Stimulated activated memory B cell treated with anti-CD40 and anti-IgM and Interleukin-4, amounts not matched to agents 10 μg/mL and 1 μg/mL and 100 μg/mL, for 72 hours (primary cell): ENCODE measurements at regions not wholly inside any gene's neighbourhood (a gene's known extent, or its start where the extent isn't known, plus 50 kb on each side); places are given as distances from the start of the nearest gene placed in this dataset.

Experiments
- ATAC-seq: fragments of 150-1000 bp; cut with Tn5 transposase; 2 replicates; pipeline ENCODE4 v1.10.0; 2021
- H3K27ac Mint-ChIP-seq: one replicate; pipeline ENCODE4 v1.8.0; 2022; ENCODE audit warnings: mild to moderate bottlenecking, mixed read lengths
- H3K27me3 Mint-ChIP-seq: one replicate; pipeline ENCODE4 v1.8.0; 2022; ENCODE audit warnings: mixed read lengths
- H3K36me3 Mint-ChIP-seq: one replicate; pipeline ENCODE4 v1.8.0; 2022; ENCODE audit warnings: mixed read lengths
- H3K4me1 Mint-ChIP-seq: one replicate; pipeline ENCODE4 v1.8.0; 2022; ENCODE audit warnings: mixed read lengths
- H3K4me3 Mint-ChIP-seq: one replicate; pipeline ENCODE4 v1.8.0; 2022; ENCODE audit warnings: mild to moderate bottlenecking, moderate library complexity, mixed read lengths
- H3K9me3 Mint-ChIP-seq: one replicate; pipeline ENCODE4 v1.8.0; 2022; ENCODE audit warnings: mixed read lengths

- Mint-ChIP-seq H3K27ac (no peak overlapping the region), H3K4me1 (no peaks in the 10 kb centered on the region), H3K4me3 (no peak overlapping the region), H3K9me3 (peaks cover 4% of the 10 kb centered on the region), H3K27me3 (no peaks in the 10 kb centered on the region), H3K36me3 (no peaks in the 10 kb centered on the region)
- ATAC-seq = no peak
Measured at GRCh38 chr2:123692121-123692520, 333.0 kb upstream of the CNTNAP5 start.

DNA sequence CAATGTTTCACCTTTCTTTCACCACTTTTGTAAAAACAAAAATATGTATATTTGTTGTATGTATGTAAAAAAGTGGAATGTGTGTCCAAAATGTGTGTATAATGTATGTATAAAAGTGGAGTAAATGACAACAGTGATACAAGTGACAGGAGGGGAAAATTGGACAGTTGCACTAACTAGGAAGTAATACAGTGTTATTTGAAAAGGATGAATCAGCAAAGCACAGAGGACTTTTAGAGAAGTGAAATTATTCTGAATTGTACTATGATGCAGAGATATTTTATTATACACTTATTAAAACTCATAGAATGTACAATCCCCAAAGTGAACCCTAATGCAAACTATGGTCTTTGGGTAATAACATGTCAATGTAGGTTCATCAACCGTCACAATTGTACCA lies 331.3 kb upstream of the CNTNAP5 start:
- Mint-ChIP-seq H3K4me1 (no peaks in the 10 kb centered on the region), H3K4me3 (no peak overlapping the region), H3K27me3 (no peaks in the 10 kb centered on the region), H3K27ac (no peak overlapping the region), H3K36me3 (no peaks in the 10 kb centered on the region), H3K9me3 (peaks cover 4% of the 10 kb centered on the region)
- ATAC-seq = no peak

DNA sequence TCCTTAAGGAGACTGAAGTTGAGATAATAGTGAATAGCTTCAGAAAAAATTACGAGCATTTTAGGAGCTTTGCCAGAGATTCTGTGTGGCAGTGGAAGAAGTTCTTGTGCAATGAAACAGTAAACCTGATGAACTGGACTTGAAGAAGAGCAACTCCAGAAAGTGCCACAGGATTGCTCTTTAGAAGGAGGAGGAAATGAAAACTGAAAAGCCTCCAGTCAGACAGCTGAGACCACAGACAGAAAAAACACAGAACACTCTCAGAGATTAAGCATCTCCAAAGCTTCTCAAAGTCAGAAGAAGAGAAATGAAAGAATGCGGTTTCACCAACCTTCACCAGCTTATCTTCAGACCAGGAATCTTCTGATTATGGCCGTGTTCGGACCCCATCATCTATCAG lies 329.7 kb upstream of the CNTNAP5 start:
- no peak overlapping the region for H3K4me3 Mint-ChIP-seq
- peaks cover 4% of the 10 kb centered on the region for H3K9me3 Mint-ChIP-seq
- no peak overlapping the region for H3K27ac Mint-ChIP-seq
- H3K27me3 Mint-ChIP-seq = no peaks in the 10 kb centered on the region
- no peak for ATAC-seq
- H3K4me1 Mint-ChIP-seq = no peaks in the 10 kb centered on the region
- no peaks in the 10 kb centered on the region for H3K36me3 Mint-ChIP-seq

DNA sequence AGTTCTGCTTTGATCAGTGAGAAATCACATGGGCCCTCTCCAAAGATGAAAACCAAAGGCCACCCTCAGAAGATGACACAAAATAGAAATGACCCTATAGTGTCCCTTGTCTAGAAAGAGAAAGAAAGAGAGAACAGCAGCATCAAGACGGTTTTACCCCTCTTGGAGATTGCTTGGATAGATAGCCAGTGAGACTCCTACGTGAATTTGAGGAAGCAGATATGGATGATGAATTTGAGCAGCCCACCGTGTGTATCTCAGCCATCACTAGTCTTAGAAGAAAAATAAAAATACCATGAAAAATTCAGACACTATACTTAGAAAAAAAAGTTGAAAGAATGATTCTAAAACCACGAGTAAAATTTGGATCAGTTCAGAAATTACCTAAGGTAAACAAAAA lies 329.1 kb upstream of the CNTNAP5 start:
- H3K27me3 Mint-ChIP-seq = no peaks in the 10 kb centered on the region
- no peak overlapping the region for H3K27ac Mint-ChIP-seq
- no peaks in the 10 kb centered on the region for H3K36me3 Mint-ChIP-seq
- H3K9me3 Mint-ChIP-seq = peaks cover 4% of the 10 kb centered on the region
- no peak overlapping the region for H3K4me3 Mint-ChIP-seq
- H3K4me1 Mint-ChIP-seq = no peaks in the 10 kb centered on the region
- no peak for ATAC-seq

- no peaks in the 10 kb centered on the region for H3K27me3 Mint-ChIP-seq
- H3K4me3 Mint-ChIP-seq = no peak overlapping the region
- H3K9me3 Mint-ChIP-seq = peaks cover 4% of the 10 kb centered on the region
- no peak overlapping the region for H3K27ac Mint-ChIP-seq
- ATAC-seq = no peak
- H3K36me3 Mint-ChIP-seq = no peaks in the 10 kb centered on the region
- no peaks in the 10 kb centered on the region for H3K4me1 Mint-ChIP-seq
Measured at GRCh38 chr2:123696799-123697410, 328.2 kb upstream of the CNTNAP5 start.

DNA sequence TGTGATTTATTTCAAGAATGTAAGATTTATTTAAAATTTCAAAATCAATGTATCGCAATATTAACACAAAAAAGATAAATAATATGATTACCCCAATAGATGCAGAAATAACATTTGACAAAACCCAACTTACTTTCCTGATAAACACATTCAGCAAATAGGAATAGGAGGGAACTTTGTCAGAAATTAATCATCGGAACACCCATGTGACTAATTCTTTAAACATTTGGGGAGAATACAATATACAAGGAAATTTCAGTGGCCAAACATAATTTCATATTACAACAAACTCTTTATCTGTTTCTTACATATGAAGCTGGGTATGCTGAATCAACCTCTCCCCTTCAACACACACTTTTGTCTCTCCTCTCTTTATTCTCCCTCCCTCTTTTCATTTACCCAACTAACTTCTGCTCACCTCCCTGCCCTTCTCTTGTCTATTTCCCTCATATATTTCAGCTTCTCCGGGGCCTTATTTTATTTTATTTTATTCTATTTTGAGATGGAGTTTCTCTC lies 309.6 kb upstream of the CNTNAP5 start:
- H3K27me3 Mint-ChIP-seq = no peaks in the 10 kb centered on the region
- H3K27ac Mint-ChIP-seq = no peak overlapping the region
- H3K36me3 Mint-ChIP-seq = no peaks in the 10 kb centered on the region
- H3K9me3 Mint-ChIP-seq = peaks cover 6% of the 10 kb centered on the region
- no peak for ATAC-seq
- H3K4me3 Mint-ChIP-seq = no peak overlapping the region
- H3K4me1 Mint-ChIP-seq = no peaks in the 10 kb centered on the region

DNA sequence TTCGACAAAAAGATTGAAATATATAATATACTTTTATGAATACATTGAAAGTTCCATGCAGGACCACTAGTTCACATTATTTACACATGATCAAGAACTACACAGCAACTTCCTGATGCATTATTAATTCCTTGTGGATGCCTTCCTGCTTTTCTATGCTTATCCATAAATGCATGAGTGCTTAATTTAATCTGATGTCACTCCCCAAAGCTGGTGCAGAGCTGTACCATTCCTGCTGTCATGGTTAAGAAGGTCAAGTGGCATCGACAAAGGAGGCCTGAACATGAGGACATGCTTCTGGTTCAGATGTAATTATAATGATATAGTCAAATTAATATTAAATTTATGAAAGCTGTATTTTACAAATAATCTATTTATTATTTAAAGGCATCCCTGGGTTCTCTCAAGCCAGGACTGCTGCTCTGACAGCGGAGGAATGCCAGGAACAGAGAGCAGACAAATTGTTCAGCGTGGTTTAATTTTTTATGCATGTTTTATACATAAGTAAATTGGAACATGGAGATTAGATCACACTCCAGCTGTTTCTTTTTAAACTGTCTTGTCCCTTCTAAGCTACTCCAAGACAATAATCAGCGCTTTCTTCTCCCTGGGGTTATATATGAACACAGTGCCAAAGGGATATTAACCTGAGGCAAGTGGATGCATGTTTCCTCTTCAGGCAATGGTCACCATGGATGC lies 307.3 kb upstream of the CNTNAP5 start:
- Mint-ChIP-seq H3K4me1 (no peaks in the 10 kb centered on the region), H3K4me3 (no peak overlapping the region), H3K27ac (no peak overlapping the region), H3K9me3 (peaks cover 6% of the 10 kb centered on the region), H3K27me3 (no peaks in the 10 kb centered on the region), H3K36me3 (no peaks in the 10 kb centered on the region)
- ATAC-seq = no peak

DNA sequence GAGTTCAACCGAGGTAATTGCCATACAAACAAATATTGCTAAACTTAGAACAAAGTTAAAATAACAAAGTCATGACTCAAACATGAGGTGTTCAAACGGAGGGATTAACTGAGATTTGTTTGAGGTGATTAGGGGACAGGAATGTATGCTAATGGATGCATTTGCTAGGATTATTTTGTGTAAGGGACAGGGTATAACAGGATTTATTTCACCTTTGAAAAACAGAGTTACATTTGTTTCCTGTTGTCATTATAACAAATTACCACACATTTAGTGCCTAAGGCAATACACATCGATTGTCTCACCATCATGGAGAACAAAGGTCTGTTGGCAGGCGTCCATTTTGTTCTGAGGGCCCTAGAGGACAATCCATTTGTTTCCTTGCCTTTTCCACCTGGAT lies 304.3 kb upstream of the CNTNAP5 start:
- no peaks in the 10 kb centered on the region for H3K27me3 Mint-ChIP-seq
- H3K9me3 Mint-ChIP-seq = peaks cover 4% of the 10 kb centered on the region
- no peaks in the 10 kb centered on the region for H3K36me3 Mint-ChIP-seq
- no peak overlapping the region for H3K4me3 Mint-ChIP-seq
- no peak overlapping the region for H3K27ac Mint-ChIP-seq
- H3K4me1 Mint-ChIP-seq = no peaks in the 10 kb centered on the region
- no peak for ATAC-seq

DNA sequence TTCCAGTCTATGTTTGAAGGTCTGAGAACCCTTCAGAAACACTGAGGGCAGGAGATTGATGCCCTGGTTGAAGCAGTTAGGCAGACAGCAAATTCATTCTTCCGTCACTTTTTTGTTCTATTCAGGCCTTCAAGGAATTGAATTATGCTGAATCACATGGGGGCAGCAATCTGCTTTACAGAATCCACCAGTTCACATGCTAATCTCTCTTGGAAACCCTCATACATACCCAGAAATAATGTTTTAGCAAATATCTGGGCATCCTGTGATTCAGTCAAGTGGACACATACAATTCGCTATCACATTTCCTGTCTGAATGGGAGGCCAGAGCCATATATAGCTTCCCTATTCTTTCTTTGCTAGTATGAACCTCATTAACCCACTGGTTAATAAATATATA lies 301.4 kb upstream of the CNTNAP5 start:
- no peak overlapping the region for H3K27ac Mint-ChIP-seq
- H3K27me3 Mint-ChIP-seq = no peaks in the 10 kb centered on the region
- no peaks in the 10 kb centered on the region for H3K36me3 Mint-ChIP-seq
- H3K4me3 Mint-ChIP-seq = no peak overlapping the region
- H3K9me3 Mint-ChIP-seq = no peaks in the 10 kb centered on the region
- no peaks in the 10 kb centered on the region for H3K4me1 Mint-ChIP-seq
- no peak for ATAC-seq

DNA sequence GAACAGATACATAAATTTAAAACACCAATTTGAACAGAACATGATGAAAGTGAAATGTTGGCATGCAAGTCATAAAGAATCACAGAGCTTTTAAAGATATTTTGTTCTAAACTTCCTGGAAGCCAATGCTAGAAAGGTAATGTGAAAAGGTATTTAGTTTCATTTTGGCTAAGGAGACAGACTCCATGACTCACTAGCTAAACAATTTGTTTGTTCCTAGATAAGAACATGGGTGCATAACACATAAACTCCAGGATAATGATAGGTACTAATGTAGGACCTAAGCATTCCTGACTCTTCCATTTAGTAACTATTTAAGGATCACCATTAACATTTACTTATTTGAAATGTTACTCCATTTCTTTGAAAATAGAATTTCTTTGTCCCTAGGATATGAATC lies 292.5 kb upstream of the CNTNAP5 start:
- H3K27me3 Mint-ChIP-seq = no peaks in the 10 kb centered on the region
- no peak for ATAC-seq
- no peaks in the 10 kb centered on the region for H3K36me3 Mint-ChIP-seq
- H3K27ac Mint-ChIP-seq = no peak overlapping the region
- H3K9me3 Mint-ChIP-seq = peaks cover 2% of the 10 kb centered on the region
- no peak overlapping the region for H3K4me3 Mint-ChIP-seq
- no peaks in the 10 kb centered on the region for H3K4me1 Mint-ChIP-seq

GRCh38 chr2:123737371-123737770 lies 287.7 kb upstream of the CNTNAP5 start:
- Mint-ChIP-seq H3K4me3 (no peak overlapping the region), H3K4me1 (no peaks in the 10 kb centered on the region), H3K27ac (no peak overlapping the region), H3K27me3 (no peaks in the 10 kb centered on the region), H3K36me3 (no peaks in the 10 kb centered on the region), H3K9me3 (peaks cover 5% of the 10 kb centered on the region)
- ATAC-seq = no peak

DNA sequence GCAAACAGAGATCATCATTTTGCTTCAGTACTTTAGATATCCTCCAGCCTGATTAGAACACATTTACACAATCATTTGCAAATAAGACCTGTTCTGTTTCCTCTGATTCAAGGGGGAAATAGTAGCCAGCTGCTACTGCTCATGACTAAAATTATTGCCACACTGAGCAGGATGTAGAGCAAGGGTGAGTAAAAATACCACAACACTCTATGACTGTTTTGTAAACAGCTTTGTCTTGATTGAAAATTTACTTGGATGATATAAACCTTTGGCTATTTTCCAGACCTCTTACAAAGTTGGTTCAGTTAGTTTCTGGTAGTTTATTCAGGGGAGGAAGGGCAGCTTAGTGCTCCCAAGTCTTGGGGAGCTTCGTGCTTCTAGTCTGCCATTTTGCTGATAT lies 286.4 kb upstream of the CNTNAP5 start:
- Mint-ChIP-seq H3K27me3 (no peaks in the 10 kb centered on the region), H3K9me3 (peaks cover 5% of the 10 kb centered on the region), H3K36me3 (no peaks in the 10 kb centered on the region), H3K4me3 (no peak overlapping the region), H3K4me1 (no peaks in the 10 kb centered on the region), H3K27ac (no peak overlapping the region)
- ATAC-seq = no peak

- Mint-ChIP-seq H3K36me3 (no peaks in the 10 kb centered on the region), H3K27me3 (no peaks in the 10 kb centered on the region)
Measured at GRCh38 chr2:123746006-123746405, 279.1 kb upstream of the CNTNAP5 start.

DNA sequence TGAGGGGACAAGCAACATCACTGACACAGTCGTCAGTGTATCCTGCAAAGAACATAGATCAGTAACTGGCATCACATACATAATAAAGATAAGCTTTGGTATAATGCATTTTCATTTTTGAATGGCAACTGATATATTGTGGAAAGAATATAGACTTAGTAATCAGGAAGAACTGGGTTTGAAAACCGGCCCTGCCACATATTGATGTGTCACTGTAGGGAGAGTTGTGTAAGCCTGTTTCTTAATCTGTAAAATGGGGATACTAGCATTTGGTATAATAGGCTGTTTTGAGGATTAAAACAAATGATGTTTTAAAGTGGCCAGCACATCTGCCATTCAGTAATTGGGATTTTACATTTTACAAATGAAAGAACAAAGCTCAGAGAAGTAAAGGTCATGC lies 277.8 kb upstream of the CNTNAP5 start:
- Mint-ChIP-seq H3K4me3 (no peak overlapping the region), H3K9me3 (peaks cover 7% of the 10 kb centered on the region), H3K4me1 (no peaks in the 10 kb centered on the region), H3K27ac (no peak overlapping the region), H3K27me3 (no peaks in the 10 kb centered on the region), H3K36me3 (no peaks in the 10 kb centered on the region)
- ATAC-seq = no peak

More at GRCh38 chr2:123746006-123746405, 279.1 kb upstream of the CNTNAP5 start:
- H3K9me3 Mint-ChIP-seq = peaks cover 10% of the 10 kb centered on the region
- H3K4me1 Mint-ChIP-seq = no peaks in the 10 kb centered on the region
- no peak for ATAC-seq
- H3K4me3 Mint-ChIP-seq = no peak overlapping the region
- H3K27ac Mint-ChIP-seq = no peak overlapping the region

GRCh38 chr2:123762221-123762620 lies 262.9 kb upstream of the CNTNAP5 start:
- Mint-ChIP-seq H3K4me3 (no peak overlapping the region), H3K36me3 (no peaks in the 10 kb centered on the region), H3K27ac (no peak overlapping the region), H3K4me1 (no peaks in the 10 kb centered on the region), H3K9me3 (peaks cover 18% of the 10 kb centered on the region), H3K27me3 (no peaks in the 10 kb centered on the region)
- no peak for ATAC-seq

DNA sequence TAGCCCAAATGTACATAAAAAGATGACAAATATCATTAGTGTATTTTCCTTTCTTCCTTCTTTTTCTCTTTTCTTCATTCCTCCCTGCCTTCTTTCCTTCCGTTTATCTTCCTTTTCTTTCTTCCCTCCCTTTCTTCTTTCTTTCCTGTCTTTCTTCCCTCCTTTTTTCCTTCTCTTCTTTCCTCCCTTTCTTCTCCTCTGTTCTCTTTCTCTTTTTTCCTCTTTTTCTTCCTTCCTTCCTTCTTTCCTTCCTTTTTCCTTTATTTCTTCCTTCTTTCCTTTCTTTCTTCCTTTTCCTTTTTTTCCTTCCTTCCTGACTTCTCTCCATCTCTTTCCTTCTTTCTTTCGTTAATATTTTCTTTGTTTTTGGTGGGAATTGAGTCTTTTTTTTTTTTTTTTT lies 256.9 kb upstream of the CNTNAP5 start:
- Mint-ChIP-seq H3K9me3 (peaks cover 15% of the 10 kb centered on the region), H3K4me3 (no peak overlapping the region), H3K27ac (no peak overlapping the region), H3K36me3 (no peaks in the 10 kb centered on the region), H3K27me3 (no peaks in the 10 kb centered on the region), H3K4me1 (no peaks in the 10 kb centered on the region)
- ATAC-seq = no peak
